ENCODE measurements at regions not wholly inside any gene's neighbourhood (a gene's known extent, or its start where the extent isn't known, plus 50 kb on each side); places are given as distances from the start of the nearest gene placed in this dataset.

- no peak for DNase-seq (ENCODE audit: extremely low read depth in 1 of 4, low spot score in 3 of 4)
- in situ Hi-C loops (cut with MboI) (no loop called here), intact Hi-C loops (cut with micrococcal nuclease) (no loop called here)
- Histone ChIP-seq H3K36me3 (ENCODE audit: control insufficient read depth, insufficient read depth, low read length) (no peaks in the 10 kb centered on the region), H3K27me3 (ENCODE audit: control insufficient read depth in 2 of 2, insufficient read depth in 2 of 2, low read length in 2 of 2) (no peaks in the 10 kb centered on the region), H3K79me2 (ENCODE audit: control insufficient read depth, insufficient read depth, low read length) (no peaks in the 10 kb centered on the region), H3K4me3 (no peak overlapping the region), H3K4me1 (replicated peaks in 1 of 2; ENCODE audit: control insufficient read depth in 2 of 2, insufficient read depth in 2 of 2, low read length in 2 of 2) (no peaks in the 10 kb centered on the region), H3K27ac (ENCODE audit: extremely low read depth, low read depth, low read length) (no peak overlapping the region), H3K9me3 (replicated peaks; ENCODE audit: control insufficient read depth, insufficient read depth, low read depth, low read length) (no peaks in the 10 kb centered on the region), H3K4me2 (ENCODE audit: insufficient read depth, low read length) (no peak overlapping the region), H4K20me1 (replicated peaks; ENCODE audit: control insufficient read depth, insufficient read depth, low read length) (no peaks in the 10 kb centered on the region), H2AFZ (ENCODE audit: low read depth, low read length) (no peak overlapping the region), H3K9me1 (ENCODE audit: control insufficient read depth, insufficient read depth, low read length) (no peaks in the 10 kb centered on the region), H3K9ac (ENCODE audit: insufficient read depth in 1 of 2, low read depth in 2 of 2, low read length in 2 of 2) (no peak overlapping the region)
- 78% methylated on average over 1 of the region's 1 CpG for WGBS (ENCODE audit: insufficient coverage, low coverage, missing lambda C conversion rate)
- ChIA-PET POLR2A (no interaction called here), CTCF (ENCODE audit: low intra/inter-chr PET ratio) (no interaction called here)
- ATAC-seq: no peak
- TF ChIP-seq ZNF165 (CRISPR knock-in tag; IDR thresholded peaks at IDR 0.05; ENCODE audit: borderline replicate concordance) (peak; percentile 93; the same call in 1 of the 2 replicates), GTF3C2 (IDR thresholded peaks at IDR 0.05; ENCODE audit: borderline replicate concordance, extremely low read depth, insufficient read length) (no peak), CGGBP1 (CRISPR knock-in tag; IDR thresholded peaks at IDR 0.05) (no peak), RHOXF2B (CRISPR knock-in tag; conservative IDR thresholded peaks at IDR 0.05) (no peak), EZH2 (IDR thresholded peaks at IDR 0.05; ENCODE audit: borderline replicate concordance, low read depth, low read length) (no peak), TFE3 (CRISPR knock-in tag; IDR thresholded peaks at IDR 0.05) (peak; percentile 89), TAL1 (IDR thresholded peaks at IDR 0.05) (no peak), NFYB (IDR thresholded peaks at IDR 0.05; ENCODE audit: extremely low read depth, insufficient read length) (no peak), PBX2 (CRISPR knock-in tag; IDR thresholded peaks at IDR 0.05; ENCODE audit: low read depth) (no peak), PBX2 (tag; conservative IDR thresholded peaks at IDR 0.05; ENCODE audit: low read depth) (no peak)
- FAIRE-seq: no peak
- no TSS peak for BruUV-seq (replicated peaks)
Measured at GRCh38 chr11:94702481-94702880, 65.7 kb upstream of the AMOTL1 start.

All from K562 (cell line).